DMS 273 treated with DMSO at 0.1 percent for 48 hours (cell line): ENCODE measurements at regions not wholly inside any gene's neighbourhood (a gene's known extent, or its start where the extent isn't known, plus 50 kb on each side); places are given as distances from the start of the nearest gene placed in this dataset.
A peak's percentile ranks its signal among the peaks of the same experiment; 100 is the strongest.

Experiments used
- DNase-seq: peaks from one replicate; lab custom pipeline; 2025; lab: John Stamatoyannopoulos, UW

DNA sequence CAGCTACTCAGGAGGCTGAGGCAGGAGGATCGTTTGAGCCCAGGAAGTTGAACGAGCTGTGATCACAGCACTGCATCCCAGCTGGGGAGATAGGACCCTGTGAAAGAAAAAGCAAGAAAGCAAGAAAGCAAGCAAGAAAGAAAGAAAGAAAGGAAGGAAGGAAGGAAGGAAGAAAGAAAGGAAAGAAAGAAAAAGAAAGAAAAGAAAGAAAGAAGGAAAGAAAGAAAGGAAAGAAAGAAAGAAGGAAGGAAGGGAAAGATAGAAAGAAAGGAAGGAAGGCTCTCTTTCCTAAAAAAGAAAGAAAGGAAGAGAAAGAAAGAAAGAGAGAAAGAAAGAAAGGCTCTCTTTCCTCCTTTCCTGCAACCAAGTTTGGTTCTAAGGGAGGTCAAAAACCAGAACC, 380.3 kb downstream of the PCNX1 start:
- DNase-seq: no peak

DNA sequence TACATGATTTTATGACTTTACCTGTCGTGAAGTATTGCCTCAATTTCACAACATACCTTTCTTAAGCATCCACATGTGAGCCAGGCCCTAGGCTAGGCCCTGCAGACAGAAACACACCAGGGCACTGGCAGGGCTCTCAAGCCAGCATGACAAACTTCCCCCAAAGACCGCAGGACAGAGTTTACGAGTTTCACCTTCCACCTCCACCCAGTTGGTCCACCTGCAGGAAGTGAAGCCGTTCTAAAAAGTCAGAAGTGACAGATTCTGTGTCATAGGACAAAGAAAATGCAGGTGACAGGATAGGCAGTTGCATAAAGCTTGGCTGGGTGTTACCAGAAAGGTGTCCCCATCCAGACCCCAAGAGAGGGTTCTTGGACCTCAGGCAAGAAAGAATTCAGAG, 382.3 kb downstream of the PCNX1 start:
- no peak for DNase-seq

DNA sequence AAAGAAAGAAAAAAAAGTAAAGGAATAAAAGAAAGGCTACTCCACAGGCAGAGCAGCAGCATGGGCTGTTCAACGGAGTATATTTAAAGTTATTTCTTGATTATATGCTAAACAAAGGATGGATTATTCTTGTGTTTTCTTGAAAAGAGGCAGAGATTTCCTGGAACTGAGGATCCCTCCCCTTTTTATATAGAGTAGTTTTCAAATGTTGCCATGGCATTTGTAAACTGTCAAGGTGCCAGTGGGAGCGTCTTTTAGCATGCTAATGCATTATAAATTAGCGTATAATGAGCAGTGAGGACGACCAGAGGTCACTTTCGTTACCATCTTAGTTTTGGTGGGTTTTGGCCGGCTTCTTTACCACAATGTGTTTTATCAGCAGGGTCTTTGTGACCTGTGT, 383.0 kb downstream of the PCNX1 start:
- no peak for DNase-seq

DNA sequence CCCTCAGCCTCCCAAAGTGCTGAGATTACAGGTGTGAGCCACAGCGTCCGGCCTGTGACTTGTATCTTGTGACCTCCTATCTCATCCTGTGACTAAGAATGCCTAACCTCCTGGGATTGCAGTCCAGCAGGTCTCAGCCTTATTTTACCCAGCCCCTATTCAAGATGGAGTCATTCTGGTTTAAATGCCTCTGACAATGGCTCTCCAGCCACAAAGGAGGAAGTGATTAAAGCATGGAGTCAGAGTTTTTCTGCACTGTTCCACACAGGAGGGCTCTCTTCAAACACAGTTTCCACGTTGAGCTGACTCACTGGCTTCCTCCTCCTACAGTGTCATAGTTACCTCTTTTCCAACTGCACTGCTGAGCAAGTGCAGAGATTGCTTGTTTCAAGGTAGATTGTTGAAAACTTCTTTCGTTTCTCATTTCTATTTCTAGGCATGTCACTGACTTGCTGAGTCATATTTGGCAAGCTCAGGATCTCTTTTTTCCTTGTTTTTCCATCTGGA, 383.8 kb downstream of the PCNX1 start:
- DNase-seq: no peak

DNA sequence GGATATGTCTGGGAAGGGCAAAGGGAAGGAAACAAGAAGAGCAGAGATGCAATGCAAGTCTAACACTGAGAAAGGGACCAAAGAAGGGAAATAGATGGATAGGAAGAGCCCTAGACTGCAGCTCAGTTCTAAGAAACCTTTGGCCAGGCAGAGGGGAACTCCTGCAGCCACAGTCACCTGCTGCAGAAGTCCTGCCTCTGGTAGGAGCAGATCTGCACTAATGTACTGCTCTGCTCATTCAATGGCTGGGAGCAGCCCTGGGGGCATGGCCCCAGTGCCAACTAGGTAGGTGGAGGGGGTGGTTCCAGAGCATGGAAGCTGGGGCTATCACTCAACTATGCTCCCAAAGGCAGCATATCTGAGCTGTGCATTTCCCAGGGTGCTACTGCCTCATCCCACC, 388.9 kb downstream of the PCNX1 start:
- no peak for DNase-seq

DNA sequence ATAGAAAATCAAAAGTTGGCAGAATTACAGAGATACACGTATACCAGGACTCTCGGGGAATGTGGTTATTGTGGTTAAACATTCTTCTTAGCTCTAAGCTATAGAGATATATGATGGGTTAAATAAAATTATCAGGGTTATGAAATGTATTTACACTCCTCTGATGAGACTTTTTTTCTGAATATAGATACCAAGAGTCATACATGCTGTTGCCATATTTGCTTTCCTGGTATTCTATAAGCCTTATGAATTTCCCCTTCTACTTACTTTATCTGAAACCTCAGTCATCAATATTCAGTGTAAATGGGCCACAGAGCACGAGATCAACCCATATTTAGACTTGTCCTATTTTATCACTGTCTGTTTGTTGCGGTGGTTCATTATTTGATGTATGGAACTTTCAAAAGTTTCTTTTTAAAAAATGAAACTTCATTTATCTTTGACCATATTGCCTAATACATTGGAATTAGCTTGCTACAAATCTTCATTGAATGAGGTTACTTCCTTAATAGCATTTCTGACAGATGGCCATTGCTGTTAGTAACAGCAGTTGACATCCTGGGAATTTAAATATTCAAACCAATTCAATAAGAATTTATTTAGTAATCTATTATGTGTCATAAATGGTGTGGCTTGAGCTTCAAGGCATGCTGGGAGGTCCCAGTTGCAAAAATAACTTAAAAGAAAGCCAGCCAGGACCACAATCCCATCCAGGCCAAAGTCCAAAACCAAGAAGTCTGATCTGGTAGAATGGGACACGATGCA, 393.5 kb downstream of the PCNX1 start:
- no peak for DNase-seq

DNA sequence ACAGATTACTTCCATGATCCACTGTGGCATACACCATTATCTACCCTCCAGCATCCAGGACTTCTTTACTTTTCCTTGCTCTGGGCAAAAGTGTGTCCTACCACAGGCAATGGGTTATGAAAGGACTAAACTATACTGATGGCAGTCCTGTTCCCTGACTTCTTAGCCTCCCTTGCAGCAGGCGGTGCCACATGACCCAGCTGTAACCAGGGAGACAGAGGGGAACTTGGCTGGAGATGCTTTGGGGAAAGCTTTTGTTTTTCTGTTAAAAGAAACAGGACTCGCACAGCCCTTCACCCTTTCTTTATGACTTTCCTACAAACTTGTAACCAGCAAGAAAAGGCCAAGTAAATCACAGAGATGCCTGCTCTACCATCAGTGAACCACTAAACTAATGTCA, 394.4 kb downstream of the PCNX1 start:
- DNase-seq: no peak

DNA sequence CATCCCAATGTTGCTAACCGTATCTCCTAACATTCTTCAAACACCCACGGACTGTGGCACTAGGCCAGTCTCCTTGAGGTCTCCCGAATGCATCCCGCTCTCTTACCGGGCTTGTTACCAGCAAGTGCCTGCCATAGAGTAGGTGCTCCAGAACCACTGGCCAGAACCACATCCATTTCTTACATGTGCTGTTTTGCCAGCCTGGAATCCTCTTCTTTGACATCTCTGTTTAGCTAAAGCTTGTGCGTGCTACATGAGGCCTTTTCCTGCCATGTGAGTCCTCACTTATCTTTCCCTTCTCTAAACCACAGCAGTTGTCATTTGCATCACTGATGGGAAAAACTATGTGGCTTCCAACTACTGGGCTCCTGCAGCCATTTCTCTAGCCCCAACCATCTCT, 397.4 kb downstream of the PCNX1 start:
- no peak for DNase-seq

DNA sequence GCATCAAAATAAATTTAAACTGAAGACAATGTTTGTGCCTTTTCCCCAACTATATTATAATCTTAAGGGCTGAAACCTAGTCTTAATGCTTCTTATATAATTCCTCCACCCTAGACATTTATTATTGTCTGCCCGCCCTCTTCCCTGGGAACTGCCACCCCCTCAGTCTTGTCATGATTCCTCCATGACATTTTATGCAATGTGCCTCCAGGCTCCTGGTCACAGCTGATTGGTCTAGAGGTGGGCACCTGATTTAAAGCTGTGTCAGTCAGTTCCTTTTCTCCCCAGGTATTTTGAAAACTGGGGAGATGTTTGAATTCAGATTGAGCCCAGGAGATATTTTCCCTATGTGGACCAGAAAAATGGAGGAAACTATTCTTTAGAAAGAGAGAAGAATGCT, 401.4 kb downstream of the PCNX1 start:
- DNase-seq: no peak

DNA sequence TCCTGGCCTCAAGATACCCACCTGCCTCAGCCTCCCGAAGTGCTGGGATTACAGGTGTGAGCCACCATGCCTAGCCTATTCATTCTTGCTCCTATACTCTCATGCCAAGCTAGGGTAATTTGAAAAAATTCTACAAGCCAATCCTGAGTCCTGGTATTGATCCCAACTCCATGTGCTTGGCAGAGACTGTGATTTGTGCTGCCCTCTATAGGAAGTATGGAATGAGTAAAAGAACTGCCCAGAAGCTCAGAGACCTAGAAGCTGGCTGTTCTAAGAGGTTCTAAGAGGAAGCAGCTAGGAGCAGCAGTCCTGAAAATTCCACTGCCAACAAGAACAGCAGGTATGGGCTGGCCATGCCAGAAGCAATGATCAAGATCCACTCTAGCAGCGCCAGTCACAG, 402.5 kb downstream of the PCNX1 start:
- DNase-seq: no peak

DNA sequence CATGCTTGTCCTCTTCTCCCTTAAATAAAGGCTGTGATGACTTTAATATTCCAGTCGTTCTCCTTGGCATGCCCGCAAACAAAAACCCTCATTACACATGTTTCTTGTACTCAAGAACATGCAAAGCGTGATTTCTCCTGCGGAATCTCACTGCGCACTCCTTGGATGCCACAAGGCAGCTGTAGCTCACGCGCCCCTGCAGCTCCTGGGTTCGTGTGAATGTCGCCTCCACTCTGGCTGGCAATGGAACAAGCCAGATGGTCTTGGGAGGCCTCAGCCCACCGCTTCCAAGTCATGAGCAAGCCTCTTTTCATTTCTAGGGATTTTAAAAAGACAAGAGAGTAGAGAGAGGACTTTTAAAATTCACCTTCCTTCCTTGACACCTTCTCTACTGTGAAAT, 403.8 kb downstream of the PCNX1 start:
- DNase-seq: no peak

DNA sequence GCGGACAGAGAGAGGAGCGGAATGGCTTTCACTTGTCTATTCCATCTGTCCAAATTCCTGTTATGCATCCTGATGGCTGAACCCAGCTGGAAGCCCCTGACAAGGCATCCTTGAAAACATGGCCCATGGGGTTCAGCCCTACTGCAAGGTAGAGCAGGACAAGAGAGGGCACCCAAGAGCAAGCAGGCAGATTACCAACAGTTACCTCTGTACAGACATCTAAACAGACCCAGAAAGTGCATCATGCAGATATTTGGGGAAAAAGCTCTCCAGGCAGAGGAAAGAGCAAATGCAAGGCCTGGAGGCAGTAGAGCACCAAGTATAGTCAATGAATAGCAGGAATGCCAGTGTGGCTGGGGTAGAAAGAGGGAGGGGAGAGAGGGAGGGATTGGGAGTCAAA, 407.5 kb downstream of the PCNX1 start:
- no peak for DNase-seq

DNA sequence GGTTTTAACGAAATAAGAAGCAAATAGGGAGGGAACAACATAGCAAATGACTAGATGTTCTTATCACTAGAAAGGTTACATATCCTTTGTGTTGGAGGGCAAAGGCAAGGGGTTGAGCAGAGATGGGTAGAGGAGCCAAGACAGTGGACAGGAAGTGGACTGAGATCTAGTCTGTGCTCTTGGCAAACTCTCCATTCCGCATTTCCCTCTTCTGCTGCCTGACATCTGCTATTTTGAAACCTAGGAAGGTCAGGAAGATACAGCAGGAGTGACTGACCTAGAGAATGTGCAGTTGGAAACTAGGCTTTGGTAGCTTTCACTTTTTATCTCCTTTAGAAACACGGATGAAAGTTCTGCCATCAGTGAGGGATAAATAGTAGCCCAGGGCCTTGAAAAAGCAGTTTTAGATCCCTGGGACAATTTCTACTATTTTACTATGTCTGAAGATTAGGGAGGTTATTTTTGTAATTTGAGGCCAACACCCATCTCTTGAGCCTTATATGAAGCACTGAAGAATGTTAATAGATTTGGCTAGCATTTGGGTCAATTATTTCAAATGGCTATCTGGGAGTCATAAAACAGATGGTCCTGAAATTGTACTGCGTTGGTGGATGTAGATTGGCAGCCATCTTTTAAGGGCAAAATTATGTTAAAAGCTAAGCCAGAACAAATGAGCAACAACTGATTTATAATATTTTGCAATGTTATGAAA, 410.3 kb downstream of the PCNX1 start:
- DNase-seq: peak; percentile 39

DNA sequence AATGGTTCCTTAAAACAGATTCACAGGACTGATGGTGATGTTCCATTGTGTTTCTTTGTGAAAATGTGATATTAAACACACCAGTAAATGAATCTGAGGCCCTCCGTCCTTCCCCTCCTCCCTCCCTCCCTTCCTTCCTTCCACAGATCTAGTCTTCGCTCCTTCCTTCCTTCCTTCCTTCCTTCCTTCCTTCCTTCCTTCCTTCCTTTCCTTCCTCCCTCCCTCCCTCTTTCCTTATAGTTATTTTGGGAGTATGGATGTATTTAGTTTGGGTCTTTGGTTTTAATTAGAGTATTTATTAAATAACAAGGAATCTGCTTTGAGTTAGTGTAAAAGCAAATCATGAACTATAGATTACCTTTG, 410.8 kb downstream of the PCNX1 start:
- no peak for DNase-seq

DNA sequence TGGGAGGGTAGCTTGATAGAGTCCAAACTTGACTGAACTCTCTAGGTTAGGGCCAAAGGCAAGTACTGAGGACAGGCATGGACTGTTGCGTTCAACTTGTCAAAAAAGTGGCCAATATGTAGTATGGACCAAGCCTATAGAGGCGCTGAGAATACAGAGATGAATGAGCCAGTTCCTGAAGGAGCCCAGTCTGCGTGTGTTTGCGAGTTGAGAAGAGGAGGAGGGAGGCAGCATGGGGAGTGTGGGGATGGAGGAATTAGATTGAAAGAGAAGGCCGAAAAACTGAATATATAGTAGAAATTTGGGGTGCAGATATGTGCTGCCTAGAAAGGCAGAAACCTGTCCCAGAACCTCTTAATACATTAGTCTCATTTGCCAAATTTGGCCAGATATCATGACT, 412.4 kb downstream of the PCNX1 start:
- DNase-seq: no peak

DNA sequence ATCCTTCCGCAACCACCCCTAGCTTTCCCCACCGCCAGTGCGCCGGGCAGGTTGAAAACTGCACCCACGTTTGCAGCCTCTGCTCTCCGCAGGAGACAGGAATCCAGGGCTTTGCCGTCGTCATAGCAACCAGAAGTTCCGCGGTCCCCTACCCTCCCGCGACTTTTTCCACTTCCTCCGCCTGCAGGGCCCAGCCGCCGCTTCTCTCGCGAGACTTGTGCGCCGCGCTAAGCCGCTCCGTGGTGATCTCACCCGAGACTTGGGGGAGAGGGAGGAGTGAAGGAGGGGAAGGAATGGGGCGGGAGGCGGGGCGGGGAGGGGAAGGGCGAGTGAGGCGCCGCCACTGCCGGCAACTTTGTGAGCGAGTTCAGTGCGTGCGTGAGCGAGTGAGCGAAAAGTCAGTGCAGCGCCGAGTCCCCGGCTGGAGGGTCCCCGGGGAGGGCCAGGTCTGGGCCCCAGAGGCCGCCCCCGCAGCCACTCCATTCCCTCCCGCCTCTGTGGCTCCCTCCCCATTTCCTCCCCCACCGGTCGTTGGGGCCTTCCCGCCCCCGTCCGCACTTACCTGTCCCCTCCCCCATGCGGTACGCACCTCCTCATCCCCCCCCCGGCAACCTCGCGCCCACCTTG, 413.0 kb downstream of the PCNX1 start, which contains the start of gene SIPA1L1:
Gene SIPA1L1, plus strand, starts transcription at position 370 of the 627 bp plus-strand sequence.
- DNase-seq: peak; percentile 95

DNA sequence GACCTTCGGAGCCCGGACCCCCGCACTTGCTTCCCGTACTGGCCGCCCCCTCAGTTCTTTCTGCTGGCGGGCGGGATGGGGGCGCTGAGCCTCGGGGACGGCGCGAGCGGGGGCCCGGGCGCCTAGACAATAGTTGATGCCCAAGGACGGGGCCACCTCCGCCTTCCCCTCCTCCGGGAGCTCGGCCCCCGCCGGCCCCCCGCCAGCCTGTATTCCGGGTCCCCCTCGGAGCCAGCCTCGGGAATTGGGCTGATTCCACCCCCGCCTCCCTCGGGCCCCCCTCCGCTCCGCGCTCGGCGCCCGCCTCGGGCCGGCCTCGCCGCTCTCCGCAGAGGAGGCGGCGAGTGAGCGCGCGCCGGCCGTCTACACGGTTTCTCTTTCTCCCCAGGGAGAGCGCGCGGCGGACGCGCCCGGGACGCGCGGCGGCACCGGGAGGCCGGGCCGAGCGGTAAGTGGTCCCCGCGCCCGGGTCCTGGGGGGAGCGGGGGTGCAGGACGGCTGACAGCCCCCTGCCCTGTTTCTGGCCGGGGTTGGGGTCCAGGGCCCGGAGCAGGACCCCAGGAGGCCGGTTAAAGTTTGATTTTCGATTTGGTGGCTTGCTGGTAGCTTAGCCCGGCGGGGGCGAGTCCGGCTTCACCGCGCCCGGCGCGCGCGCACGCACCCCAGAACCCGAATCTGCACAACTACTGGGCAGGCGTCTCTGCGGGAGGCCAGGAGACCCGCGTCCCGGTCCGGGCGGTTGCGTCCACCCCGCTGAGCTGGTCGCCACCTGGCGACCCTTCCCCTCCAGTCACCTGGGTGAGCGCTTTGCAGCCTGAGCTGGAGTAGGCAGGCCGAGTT, 413.7 kb downstream of the PCNX1 start:
- no peak for DNase-seq

DNA sequence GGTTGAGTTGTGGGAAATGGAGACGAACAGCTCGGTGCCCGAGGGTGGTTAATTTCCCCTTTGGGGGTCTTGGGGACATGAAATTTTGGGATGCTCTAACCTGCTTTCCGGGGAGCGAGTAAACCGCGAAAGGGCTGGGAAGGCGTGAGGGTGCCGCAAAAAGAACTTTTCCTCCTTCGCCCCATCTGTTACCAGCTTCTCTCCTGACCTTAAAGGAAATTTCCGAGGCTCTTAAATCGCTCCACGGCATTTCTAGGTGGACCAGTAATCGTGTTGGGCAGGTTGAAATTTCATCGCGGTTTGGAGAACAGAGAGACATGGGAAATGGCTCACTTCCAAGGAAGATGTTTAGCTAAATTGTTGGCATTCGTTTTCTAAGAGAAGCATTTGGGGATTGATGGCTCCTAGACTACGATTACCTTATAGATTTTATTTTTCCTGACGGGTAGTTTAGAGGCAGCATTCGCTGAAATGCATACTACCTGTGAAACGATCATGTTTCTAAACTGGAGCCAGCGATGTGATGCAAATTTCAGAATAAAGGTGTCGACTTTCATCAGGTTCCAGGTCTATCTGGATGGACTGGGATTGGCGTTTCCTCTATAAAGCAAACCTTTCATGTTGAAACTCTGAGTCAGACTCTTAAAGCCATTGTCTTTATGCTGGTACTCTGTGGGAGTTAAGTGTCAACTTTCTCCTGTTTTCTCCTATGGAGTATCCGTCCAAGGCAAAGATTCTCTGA, 414.5 kb downstream of the PCNX1 start:
- peak; percentile 54 for DNase-seq

DNA sequence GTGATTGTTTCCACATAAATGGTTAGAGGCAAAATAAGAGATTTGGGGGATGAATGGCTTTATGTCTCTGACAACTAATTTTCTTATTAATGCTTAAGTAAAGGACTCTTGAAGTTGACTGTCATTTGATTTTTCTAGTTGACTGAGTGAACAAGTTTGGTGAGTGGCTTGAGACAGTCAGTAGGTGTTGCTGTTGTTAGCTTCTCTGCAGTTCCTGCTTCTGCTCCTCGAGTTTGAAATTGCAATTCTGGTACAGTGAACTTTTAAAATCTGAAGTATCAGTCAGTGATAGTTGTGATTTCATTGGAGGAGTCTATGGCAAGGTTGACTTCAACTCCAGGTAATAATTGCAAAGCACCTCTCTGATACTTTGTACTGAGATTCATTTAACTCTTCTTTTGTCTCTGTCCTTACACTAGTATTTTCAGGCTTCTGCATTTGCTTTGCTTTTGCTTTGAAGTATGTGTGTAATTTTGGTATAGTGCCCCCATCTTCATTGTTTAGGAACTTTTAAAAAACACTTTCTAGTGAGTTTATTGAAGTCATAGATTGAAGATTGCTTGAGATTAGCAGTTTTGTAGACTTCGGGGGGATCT, 415.5 kb downstream of the PCNX1 start:
- peak; percentile 47 for DNase-seq

DNA sequence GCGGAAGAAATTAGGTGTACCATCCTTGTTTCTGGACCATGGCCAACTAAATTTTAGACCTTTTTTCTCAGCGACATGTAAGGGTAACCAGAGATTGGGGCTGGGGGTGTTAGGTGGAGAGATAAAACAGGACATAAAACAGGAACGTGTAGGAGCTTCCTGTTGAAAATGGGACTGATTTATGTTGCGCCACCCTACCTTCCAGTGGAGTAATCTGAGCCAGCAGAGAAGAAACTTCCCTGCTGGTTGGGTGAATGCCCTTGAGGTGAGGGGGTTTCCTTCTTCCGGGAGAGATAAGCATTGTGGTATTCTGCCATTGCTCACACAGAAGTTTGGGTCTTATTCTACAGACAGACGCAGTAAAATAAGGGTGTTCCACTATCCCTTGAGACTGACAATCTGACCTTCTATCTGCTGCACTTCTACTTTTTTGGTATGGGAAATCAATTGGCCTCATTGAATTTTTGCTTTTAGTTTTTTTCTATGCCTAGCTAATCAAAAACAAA, 417.6 kb downstream of the PCNX1 start:
- no peak for DNase-seq

DNA sequence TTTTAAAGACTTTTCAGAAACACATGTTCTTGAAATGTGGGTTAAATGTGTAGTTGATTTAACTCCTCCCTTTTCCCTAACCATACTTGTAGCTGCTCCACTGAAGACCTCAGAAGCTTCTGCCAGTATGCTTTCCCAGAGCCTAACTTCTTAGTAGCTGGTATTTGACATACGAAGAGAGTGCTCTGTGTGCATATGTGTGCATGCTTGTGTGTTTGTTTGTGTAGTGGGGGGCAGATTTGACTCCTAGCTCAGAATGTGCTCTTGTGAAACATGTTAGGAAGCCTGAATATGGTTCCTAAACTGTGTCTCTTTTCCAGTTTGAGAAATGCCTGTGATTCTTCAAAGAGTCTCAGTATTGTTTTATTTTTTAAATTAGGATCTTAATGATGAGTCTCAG, 420.4 kb downstream of the PCNX1 start:
- DNase-seq: no peak
